ACC112 (cell line): ENCODE measurements at regions not wholly inside any gene's neighbourhood (a gene's known extent, or its start where the extent isn't known, plus 50 kb on each side); places are given as distances from the start of the nearest gene placed in this dataset.
"Not testable (repeated sequence)": the region's sequence is repeated elsewhere in the genome, so short reads cannot be mapped to it uniquely, and the experiment has no call there.

Source experiments
- H2AFZ ChIP-seq: fragments of 200-600 bp; sonication (generic); one replicate; pipeline ENCODE4 v1.6.0; 2017; ENCODE audit warnings: antibody characterized with exemption, low read length; ENCODE audit not compliant: unreplicated experiment
- H3K27ac ChIP-seq: fragments of 200-600 bp; sonication (generic); 2 replicates; pipeline ENCODE4 v1.5.1; 2014; ENCODE audit warnings: low read depth, mild to moderate bottlenecking, antibody characterized with exemption, low read length, moderate library complexity
- H3K27me3 ChIP-seq: fragments of 200-600 bp; sonication (generic); 2 replicates; pipeline ENCODE4 v1.6.1; 2014; ENCODE audit warnings: mild to moderate bottlenecking, antibody characterized with exemption, low read length, moderate library complexity, mixed read lengths; ENCODE audit not compliant: insufficient read depth
- H3K36me3 ChIP-seq: fragments of 200-600 bp; sonication (generic); 2 replicates; pipeline ENCODE4 v1.6.1; 2016; ENCODE audit warnings: mild to moderate bottlenecking, antibody characterized with exemption, low read length, moderate library complexity, mixed read lengths; ENCODE audit not compliant: insufficient read depth
- H3K4me1 ChIP-seq: fragments of 200-600 bp; sonication (generic); one replicate; pipeline ENCODE4 v1.6.1; 2016; ENCODE audit warnings: low read length, mixed read lengths; ENCODE audit not compliant: insufficient read depth, unreplicated experiment, control insufficient read depth
- H3K4me3 ChIP-seq: fragments of 200-600 bp; sonication (generic); 2 replicates; pipeline ENCODE4 v1.5.1; 2014; ENCODE audit warnings: mild to moderate bottlenecking, low read depth, low read length
- H3K79me2 ChIP-seq: fragments of 200-600 bp; sonication (generic); one replicate; pipeline ENCODE4 v1.6.0; 2016; ENCODE audit warnings: low read length; ENCODE audit not compliant: control insufficient read depth, unreplicated experiment, insufficient read depth

DNA sequence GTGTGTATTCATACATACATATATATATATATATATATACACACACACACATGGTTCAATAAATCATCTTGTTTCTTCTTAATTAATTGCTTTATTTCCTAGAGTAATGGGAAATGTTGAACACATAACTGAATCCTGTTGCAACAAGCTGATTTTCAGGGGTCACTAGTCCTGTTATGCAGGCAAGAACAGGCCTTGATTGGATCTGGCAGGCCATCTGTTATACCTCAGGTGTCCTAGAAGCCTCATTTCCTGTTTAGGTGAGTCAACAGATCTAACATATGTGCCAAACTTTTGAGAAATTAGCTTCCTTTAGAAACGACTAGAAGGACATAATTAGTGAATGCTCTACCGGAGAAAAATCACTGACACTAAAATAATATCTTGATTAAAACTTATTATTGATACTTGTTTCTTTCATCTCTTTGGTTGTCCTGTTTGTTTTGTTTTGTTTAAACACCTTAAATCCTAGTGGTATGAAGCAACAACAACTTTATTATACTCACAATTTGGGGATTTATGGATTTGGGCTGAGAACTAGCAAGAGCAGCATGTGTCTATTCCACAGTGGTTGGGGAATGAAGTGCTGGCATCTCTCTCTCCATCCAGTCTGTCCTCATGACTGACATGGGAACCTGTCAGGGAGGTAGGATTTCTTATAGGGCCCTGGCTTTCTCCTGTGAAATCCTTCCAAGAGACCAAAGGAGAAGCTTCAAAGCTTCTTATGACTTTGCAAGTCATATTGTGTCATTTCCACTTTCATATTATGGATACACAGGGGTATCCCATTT, 552.6 kb downstream of the NSUN3 start:
- Histone ChIP-seq H3K36me3 (no peaks in the 10 kb centered on the region), H3K4me1 (no peaks in the 10 kb centered on the region), H3K27me3 (peaks cover 4% of the 10 kb centered on the region; the same call in 1 of the 2 replicates), H3K79me2 (no peaks in the 10 kb centered on the region), H3K4me3 (no peak overlapping the region), H2AFZ (no peak overlapping the region), H3K27ac (no peak overlapping the region)

DNA sequence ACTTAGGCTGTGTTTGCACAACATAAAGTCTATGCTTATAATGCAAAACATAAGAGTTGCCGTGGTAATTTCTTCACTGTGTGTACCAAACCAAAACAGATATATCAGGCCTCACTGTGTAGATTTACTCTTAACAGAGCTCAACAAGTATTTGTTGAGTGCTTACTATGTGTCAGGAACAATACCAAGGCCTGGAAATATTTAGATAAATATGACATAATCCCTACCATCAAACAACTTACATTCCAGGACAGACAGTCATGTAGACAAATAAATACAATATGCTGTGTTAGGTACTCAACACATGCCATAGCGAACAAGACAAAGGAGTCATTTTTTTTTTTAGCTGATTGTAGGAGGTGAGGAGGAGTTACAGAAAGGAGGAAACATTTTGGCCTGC, 554.0 kb downstream of the NSUN3 start:
- Histone ChIP-seq H3K36me3 (no peaks in the 10 kb centered on the region), H3K79me2 (no peaks in the 10 kb centered on the region), H3K4me3 (no peak overlapping the region), H3K27me3 (peaks cover 14% of the 10 kb centered on the region; the same call in 1 of the 2 replicates), H2AFZ (no peak overlapping the region), H3K4me1 (no peaks in the 10 kb centered on the region), H3K27ac (no peak overlapping the region)

DNA sequence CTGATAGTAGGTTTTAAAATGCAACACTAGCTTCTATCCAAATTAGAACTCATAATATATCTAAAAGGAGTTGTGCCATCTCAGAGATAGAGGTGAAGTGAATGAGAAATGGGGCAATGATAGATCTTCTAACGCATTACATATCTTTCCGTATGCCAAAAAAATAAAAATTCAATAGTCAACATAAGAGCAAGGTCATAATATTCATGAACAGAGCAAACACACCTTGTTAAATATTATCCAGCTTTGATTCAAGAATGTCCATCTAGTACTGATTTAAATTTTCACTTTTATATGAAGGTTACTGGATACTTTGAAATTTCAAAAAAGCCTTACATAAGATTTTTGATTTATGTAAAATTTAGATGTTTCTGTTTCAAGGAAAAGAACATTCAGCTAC, 554.5 kb downstream of the NSUN3 start:
- Histone ChIP-seq H3K27ac (no peak overlapping the region), H3K79me2 (no peaks in the 10 kb centered on the region), H2AFZ (no peak overlapping the region), H3K4me1 (no peaks in the 10 kb centered on the region), H3K4me3 (no peak overlapping the region), H3K27me3 (peaks cover 14% of the 10 kb centered on the region; the same call in 1 of the 2 replicates), H3K36me3 (no peaks in the 10 kb centered on the region)

DNA sequence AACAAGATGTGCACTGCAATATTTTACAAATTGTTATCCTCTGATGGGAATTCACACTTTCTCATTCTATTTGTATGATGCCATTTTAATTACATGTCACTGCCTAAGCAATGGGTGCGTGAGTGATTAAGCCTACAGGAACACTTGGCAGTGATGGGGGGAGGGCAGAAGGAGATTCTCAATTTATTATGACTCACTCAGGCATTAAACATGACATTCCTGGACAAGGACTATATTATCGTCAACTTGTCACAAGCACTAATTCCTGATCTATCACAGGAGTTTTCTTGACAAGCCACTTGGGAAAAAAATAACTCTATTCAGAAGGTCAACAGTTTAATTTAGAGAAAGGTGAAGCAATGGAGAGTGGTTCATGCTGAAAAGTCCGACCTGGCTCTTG, 556.8 kb downstream of the NSUN3 start:
- Histone ChIP-seq H3K4me3 (no peak overlapping the region), H3K27ac (no peak overlapping the region), H2AFZ (no peak overlapping the region), H3K79me2 (no peaks in the 10 kb centered on the region), H3K27me3 (peaks cover 14% of the 10 kb centered on the region; the same call in 1 of the 2 replicates), H3K36me3 (no peaks in the 10 kb centered on the region), H3K4me1 (no peaks in the 10 kb centered on the region)

DNA sequence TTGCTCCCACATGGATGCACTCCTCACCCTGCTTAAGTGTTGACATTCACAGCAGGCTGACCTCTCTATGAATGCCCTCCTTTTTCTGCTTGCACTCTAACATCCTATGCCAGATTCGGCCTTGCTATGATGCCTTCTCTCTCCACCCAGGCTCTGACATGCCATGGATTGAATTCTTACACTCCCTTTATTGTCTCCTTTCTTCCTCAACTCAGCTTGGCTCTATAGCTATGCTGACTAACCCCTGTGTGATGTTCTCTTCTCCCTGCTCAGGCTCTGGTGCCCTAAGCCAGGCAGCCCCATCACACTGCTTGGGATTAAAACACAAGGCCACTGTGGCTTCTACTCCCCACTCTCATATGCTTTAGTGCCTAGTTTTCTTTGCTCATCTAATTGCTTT, 563.7 kb downstream of the NSUN3 start:
- no peaks in the 10 kb centered on the region for H3K36me3 ChIP-seq
- H3K79me2 ChIP-seq: no peaks in the 10 kb centered on the region
- H3K4me1 ChIP-seq: no peaks in the 10 kb centered on the region
- H3K27ac ChIP-seq: no peak overlapping the region
- H3K4me3 ChIP-seq: no peak overlapping the region
- H2AFZ ChIP-seq: no peak overlapping the region
- H3K27me3 ChIP-seq: peaks cover 6% of the 10 kb centered on the region; the same call in 1 of the 2 replicates

DNA sequence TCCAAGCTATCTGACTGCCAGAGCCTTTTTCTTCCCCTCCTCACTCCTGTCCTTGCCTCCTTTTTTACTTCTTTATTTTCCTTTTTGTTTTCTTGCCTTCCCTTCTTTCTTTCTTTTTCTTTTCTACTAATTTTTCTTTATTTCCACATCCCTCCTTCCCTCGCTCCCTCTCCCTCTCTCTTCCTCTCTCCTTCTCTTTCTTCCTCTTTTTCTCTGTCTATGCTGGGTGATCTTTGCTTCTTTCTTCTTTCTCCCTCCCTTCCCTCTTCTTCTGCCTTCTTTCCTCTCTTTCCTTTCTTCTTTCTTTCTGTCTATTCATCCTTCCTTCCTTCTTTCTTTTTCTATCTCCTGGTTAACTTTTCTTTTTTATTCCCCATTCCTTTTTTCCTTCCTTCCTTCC, 564.8 kb downstream of the NSUN3 start:
- peaks cover 4% of the 10 kb centered on the region; the same call in 1 of the 2 replicates for H3K27me3 ChIP-seq
- H3K79me2 ChIP-seq: no peaks in the 10 kb centered on the region
- no peaks in the 10 kb centered on the region for H3K36me3 ChIP-seq
- no peak overlapping the region for H3K4me3 ChIP-seq
- H2AFZ ChIP-seq: no peak overlapping the region
- H3K4me1 ChIP-seq: no peaks in the 10 kb centered on the region
- no peak overlapping the region for H3K27ac ChIP-seq

DNA sequence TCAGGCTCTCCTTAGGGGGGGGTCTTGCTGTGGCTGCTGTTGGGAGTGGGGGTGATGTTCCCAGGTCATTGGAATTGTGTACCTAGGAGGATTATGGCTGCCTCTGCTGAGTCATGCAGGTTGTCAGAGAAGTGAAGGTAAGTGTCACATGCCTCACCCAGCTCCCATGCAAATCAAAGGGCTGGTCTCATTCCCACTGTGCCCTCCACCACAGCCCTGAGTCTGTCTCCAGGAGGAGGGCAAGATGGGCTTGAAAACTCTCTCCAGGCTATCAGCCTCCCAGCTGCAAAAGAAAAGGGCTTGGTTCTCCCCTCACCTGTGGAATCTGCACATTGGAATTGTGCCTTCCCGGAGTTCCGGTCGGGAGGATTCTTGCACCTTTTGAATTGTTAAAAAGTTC, 580.5 kb downstream of the NSUN3 start:
- H2AFZ ChIP-seq: no peak overlapping the region
- no peaks in the 10 kb centered on the region for H3K36me3 ChIP-seq
- no peaks in the 10 kb centered on the region for H3K4me1 ChIP-seq
- no peak overlapping the region for H3K27ac ChIP-seq
- H3K27me3 ChIP-seq: no peaks in the 10 kb centered on the region
- H3K79me2 ChIP-seq: no peaks in the 10 kb centered on the region
- H3K4me3 ChIP-seq: no peak overlapping the region

DNA sequence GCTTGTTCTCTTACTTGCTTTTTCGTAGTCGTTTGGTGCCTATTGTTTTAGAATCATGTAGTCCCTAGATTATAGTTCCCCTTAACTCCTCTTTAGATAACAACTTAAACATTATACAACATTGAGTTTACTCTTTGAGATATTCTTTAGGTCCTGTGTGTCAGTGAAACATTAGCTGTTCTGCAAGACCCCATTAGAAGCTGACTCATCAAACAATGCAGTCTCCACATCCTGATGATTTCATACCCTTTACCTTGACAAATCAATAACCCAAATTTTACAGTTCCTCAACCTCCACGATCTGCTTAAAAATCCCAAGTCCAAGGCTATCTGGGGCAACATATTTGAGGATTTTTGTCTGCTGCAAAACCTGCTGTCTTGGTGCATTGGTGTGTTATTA, 582.9 kb downstream of the NSUN3 start:
- Histone ChIP-seq H3K4me1 (no peaks in the 10 kb centered on the region), H3K79me2 (no peaks in the 10 kb centered on the region)

DNA sequence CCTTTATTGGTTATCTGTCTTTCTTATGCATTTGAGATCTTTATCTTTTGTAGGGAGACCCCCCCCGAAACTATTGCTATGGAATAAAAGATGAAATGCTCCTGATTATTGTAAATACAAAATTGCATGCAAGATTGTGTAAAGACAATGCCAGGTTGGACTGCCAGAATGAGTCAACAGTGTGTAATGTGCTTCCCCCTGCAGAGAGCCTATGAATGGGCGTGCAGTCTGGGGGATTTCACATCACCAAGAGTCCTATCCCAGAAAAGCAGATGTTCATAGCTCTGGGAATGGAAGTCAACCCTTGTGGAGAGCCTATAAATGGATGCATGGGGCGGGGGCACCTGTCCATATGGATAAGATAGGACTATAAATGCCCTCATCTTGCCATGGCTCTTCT, 584.3 kb downstream of the NSUN3 start:
- Histone ChIP-seq H3K79me2 (no peaks in the 10 kb centered on the region), H3K27me3 (no peaks in the 10 kb centered on the region), H3K27ac (no peak overlapping the region), H3K4me1 (no peaks in the 10 kb centered on the region), H2AFZ (no peak overlapping the region), H3K36me3 (no peaks in the 10 kb centered on the region), H3K4me3 (no peak overlapping the region)

More for the DNA sequence above, 582.9 kb downstream of the NSUN3 start:
- H2AFZ ChIP-seq: no peak overlapping the region
- no peak overlapping the region for H3K27ac ChIP-seq
- H3K27me3 ChIP-seq: no peaks in the 10 kb centered on the region
- no peaks in the 10 kb centered on the region for H3K36me3 ChIP-seq
- H3K4me3 ChIP-seq: no peak overlapping the region

DNA sequence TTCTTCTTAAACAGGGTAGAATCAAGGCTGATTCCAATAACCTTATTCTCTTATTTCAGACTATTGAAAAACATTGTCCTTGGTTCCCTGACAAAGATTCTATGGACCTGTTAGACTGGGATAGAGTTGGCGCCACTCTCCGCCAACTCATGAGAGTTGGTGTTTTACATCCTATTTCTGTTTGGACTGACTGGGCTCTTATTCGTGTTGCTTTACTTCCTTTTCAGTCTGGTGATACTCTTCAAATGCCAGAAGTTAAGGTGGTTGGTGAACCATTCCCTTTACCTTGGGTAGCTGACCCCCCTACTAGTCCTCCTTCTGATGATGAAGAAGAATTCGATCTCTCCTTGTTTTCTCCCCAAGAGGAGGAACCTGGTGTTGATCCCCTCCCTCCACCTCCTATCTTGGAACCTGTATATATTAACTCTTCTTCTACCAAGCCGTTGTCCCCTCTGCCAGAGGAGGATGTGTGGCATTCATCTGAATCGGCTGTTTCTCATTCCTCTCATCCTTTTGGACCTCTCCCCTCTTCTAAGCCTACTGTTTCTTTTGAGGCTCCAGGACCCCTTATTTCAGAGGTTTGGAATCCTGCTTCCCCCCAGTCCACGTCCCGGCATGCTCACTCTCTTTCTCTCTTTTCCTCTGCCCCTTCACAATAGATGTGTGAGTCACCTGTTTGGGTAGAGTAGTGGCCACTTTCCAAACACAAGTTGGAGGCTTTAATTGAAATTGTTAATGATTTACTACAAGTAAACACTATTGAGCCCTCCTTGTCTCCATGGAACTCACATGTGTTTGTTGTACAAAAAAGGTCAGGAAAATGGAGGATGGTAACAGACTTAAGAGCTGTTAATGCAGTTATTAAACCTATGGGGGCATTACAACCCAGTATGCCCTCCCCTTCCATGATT, 585.7 kb downstream of the NSUN3 start:
- H3K36me3 ChIP-seq, H3K27me3 ChIP-seq, H3K27ac ChIP-seq, H2AFZ ChIP-seq, H3K4me1 ChIP-seq, H3K79me2 ChIP-seq, H3K4me3 ChIP-seq: not testable (repeated sequence)
